ENCODE measurements at regions not wholly inside any gene's neighbourhood (a gene's known extent, or its start where the extent isn't known, plus 50 kb on each side); places are given as distances from the start of the nearest gene placed in this dataset.
A peak's percentile ranks its signal among the peaks of the same experiment; 100 is the strongest.

GRCh38 chr2:184517402-184517801 is 80.9 kb upstream of the ZNF804A start:
- Histone ChIP-seq H3K27ac (no peak overlapping the region), H3K4me1 (no peaks in the 10 kb centered on the region), H3K4me3 (no peak overlapping the region), H3K27me3 (no peaks in the 10 kb centered on the region), H3K36me3 (no peaks in the 10 kb centered on the region), H3K9me3 (peaks cover 0 to 4% (median 0%) of the 10 kb centered on the region in 4 donors)
- no peak for TF ChIP-seq POLR2AphosphoS5 (IDR thresholded peaks at IDR 0.05)
- WGBS, 2 donors, result 71 to 77% methylated on average over 1 of the region's 1 CpG
- DNase-seq (no peak), ATAC-seq (ENCODE audit: low FRiP score in 2 of 2) (no peak)

- ATAC-seq (ENCODE audit: low FRiP score in 2 of 2) (no peak), DNase-seq (no peak)
- Histone ChIP-seq H3K27me3 (no peaks in the 10 kb centered on the region), H3K36me3 (no peaks in the 10 kb centered on the region), H3K9me3 (peaks cover 0 to 4% (median 0%) of the 10 kb centered on the region in 4 donors), H3K4me3 (no peak overlapping the region), H3K27ac (no peak overlapping the region), H3K4me1 (no peaks in the 10 kb centered on the region)
- WGBS, 2 donors, result 70 to 72% methylated on average over 1 of the region's 1 CpG
- TF ChIP-seq EP300 (IDR thresholded peaks at IDR 0.05) (no peak), POLR2AphosphoS5 (IDR thresholded peaks at IDR 0.05) (no peak), CTCF (IDR thresholded peaks at IDR 0.05) (no peak), POLR2A (IDR thresholded peaks at IDR 0.05) (no peak)
Measured at GRCh38 chr2:184520441-184520840, 77.9 kb upstream of the ZNF804A start.

- WGBS, 2 donors, result 63 to 91% methylated on average over 2 to 11 of the region's 11 CpGs
- Histone ChIP-seq H3K27me3 (no peaks in the 10 kb centered on the region), H3K4me1 (no peaks in the 10 kb centered on the region), H3K4me3 (no peak overlapping the region), H3K27ac (no peak overlapping the region), H3K36me3 (no peaks in the 10 kb centered on the region), H3K9me3 (peaks cover 0 to 21% (median 19%) of the 10 kb centered on the region in 4 donors)
- TF ChIP-seq EP300 (IDR thresholded peaks at IDR 0.05) (no peak), CTCF (IDR thresholded peaks at IDR 0.05) (no peak), POLR2AphosphoS5 (IDR thresholded peaks at IDR 0.05) (no peak), POLR2A (IDR thresholded peaks at IDR 0.05) (no peak)
- DNase-seq (peak in 1 of 2 donors; percentile 63), ATAC-seq (ENCODE audit: low FRiP score in 2 of 2) (no peak)
Measured at GRCh38 chr2:184523732-184524131, 74.6 kb upstream of the ZNF804A start.

DNA sequence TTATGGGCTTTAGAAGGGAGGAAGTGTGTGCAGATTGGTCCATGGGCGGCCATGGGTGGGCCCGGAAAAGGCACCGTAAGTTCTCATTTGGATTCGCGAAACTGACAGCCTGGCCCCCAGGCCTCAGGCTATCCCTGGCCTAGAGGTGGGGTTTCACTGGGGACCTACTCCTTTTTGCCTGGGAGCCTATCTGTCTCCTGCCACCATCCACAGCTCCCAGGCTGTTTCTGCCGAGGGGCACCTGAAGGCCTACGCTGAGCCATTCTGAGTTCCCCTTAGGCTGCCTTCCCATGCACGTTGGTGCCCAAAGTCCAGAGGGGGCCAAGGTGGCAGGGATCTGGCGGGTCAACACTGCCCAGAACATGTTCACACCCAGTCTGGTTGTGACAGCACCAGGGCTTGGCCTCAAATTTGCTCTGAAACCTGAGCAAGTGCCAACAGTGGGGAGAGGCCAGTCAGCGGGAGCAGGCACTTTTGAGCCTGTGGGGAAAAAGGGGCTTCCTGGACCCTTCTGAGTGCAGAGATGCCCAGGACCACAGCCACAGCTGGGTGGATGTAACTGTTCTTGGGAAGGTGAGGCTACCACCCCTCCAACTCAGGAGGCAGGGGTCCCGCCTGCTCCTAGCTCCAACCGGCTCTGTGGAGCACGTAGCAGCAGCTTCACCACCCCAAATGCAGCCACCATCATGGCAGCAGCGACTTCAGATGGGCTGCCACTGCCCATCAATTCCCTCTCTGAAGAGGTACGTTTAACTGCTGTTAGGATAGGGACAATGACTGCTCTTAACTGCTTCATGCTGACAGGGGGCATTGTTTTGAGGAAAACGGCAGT is 73.6 kb upstream of the ZNF804A start:
- DNase-seq (peak in 1 of 2 donors; percentile 19), ATAC-seq (ENCODE audit: low FRiP score in 2 of 2) (peak in 1 of 2 donors; percentile 63)
- peaks cover 0 to 31% (median 26%) of the 10 kb centered on the region in 4 donors for H3K9me3 ChIP-seq
- H3K4me1 ChIP-seq, result no peaks in the 10 kb centered on the region
- 85 to 90% methylated on average over 10 to 16 of the region's 16 CpGs for WGBS, 2 donors
- no peaks in the 10 kb centered on the region for H3K27me3 ChIP-seq
- H3K27ac ChIP-seq, result no peak overlapping the region
- TF ChIP-seq EP300 (IDR thresholded peaks at IDR 0.05) (no peak), POLR2A (IDR thresholded peaks at IDR 0.05) (no peak), CTCF (IDR thresholded peaks at IDR 0.05) (no peak), POLR2AphosphoS5 (IDR thresholded peaks at IDR 0.05) (no peak)
- H3K4me3 ChIP-seq, result no peak overlapping the region
- no peaks in the 10 kb centered on the region for H3K36me3 ChIP-seq

- Histone ChIP-seq H3K4me3 (no peak overlapping the region), H3K4me1 (no peaks in the 10 kb centered on the region), H3K9me3 (peaks cover 0 to 42% (median 26%) of the 10 kb centered on the region in 4 donors), H3K36me3 (no peaks in the 10 kb centered on the region), H3K27ac (no peak overlapping the region), H3K27me3 (no peaks in the 10 kb centered on the region)
- DNase-seq (no peak), ATAC-seq (ENCODE audit: low FRiP score in 2 of 2) (no peak)
- TF ChIP-seq POLR2AphosphoS5 (IDR thresholded peaks at IDR 0.05), result no peak
- no peak for TF ChIP-seq EP300 (IDR thresholded peaks at IDR 0.05)
- no peak for TF ChIP-seq CTCF (IDR thresholded peaks at IDR 0.05)
- TF ChIP-seq POLR2A (IDR thresholded peaks at IDR 0.05), result no peak
Measured at GRCh38 chr2:184527058-184527457, 71.3 kb upstream of the ZNF804A start.
